A549 (cell line): ENCODE measurements at regions not wholly inside any gene's neighbourhood (a gene's known extent, or its start where the extent isn't known, plus 50 kb on each side); places are given as distances from the start of the nearest gene placed in this dataset.

Source experiments
- ATAC-seq, 2 experiments: fragments of 200-7000 bp in 1 of 2; fragments of >200 bp in 1 of 2; cut with Nextera tagmentation in 1 of 2; cut with Tn5 transposase in 1 of 2; 3 replicates each; pipeline versions ENCODE4 v1.8.0 to v1.9.1; 2018 to 2020; ENCODE audit warnings: mild to moderate bottlenecking in 1 of 2, moderate library complexity in 1 of 2
- CTCF ChIA-PET: fragments of 300-600 bp; sonication (Branson Sonifier 250); formaldehyde crosslinking; extraction: SDS; loops from one replicate; lab custom pipeline; 2021; ENCODE audit warnings: antibody characterized with exemption, inconsistent platforms; lab: Yijun Ruan, JAX
- POLR2A ChIA-PET: fragments of 350-600 bp; formaldehyde crosslinking; extraction: SDS; loops from one replicate; lab custom pipeline; 2021; ENCODE audit warnings: antibody characterized with exemption, inconsistent platforms; lab: Yijun Ruan, JAX
- DNase-seq, 2 experiments: peaks; one replicate each; pipeline versions ENCODE4 v3.0.0 to v3.0.0-alpha.2; 2011 to 2016; ENCODE audit warnings: low read depth in 1 of 2, low spot score in 1 of 2
- FAIRE-seq: peaks from 2 replicates; lab custom pipeline; 2011; peaks lifted over from hg19 to GRCh38; lab: Jason Lieb, UNC
- H3K27ac ChIP-seq, 2 experiments: fragments of >200 bp; sonication (Bioruptor Twin); formaldehyde crosslinking; 3 replicates each; pipeline ENCODE4 v1.5.1; 2016 to 2017
- H3K4me1 ChIP-seq: fragments of >200 bp; sonication (Bioruptor Twin); formaldehyde crosslinking; 3 replicates; pipeline ENCODE4 v1.6.1; 2016
- H3K4me2 ChIP-seq: fragments of >200 bp; sonication (Bioruptor Twin); formaldehyde crosslinking; 3 replicates; pipeline ENCODE4 v1.6.1; 2016
- H3K4me3 ChIP-seq: fragments of >200 bp; sonication (Bioruptor Twin); formaldehyde crosslinking; 3 replicates; pipeline ENCODE4 v1.5.1; 2016
- H3K9me3 ChIP-seq: fragments of >200 bp; sonication (Bioruptor Twin); formaldehyde crosslinking; 3 replicates; pipeline ENCODE4 v1.6.1; 2016
- BHLHE40 ChIP-seq: IDR thresholded peaks from 2 replicates; pipeline ENCODE4 v1.6.1; 2012; ENCODE audit warnings: low read depth, low read length, inconsistent platforms
- EHMT2 ChIP-seq: fragments of 200-600 bp; sonication (generic); IDR thresholded peaks from 2 replicates; pipeline ENCODE4 v1.6.1; 2016; ENCODE audit warnings: antibody characterized with exemption, low read depth, mild to moderate bottlenecking, moderate library complexity
- EP300 ChIP-seq, 2 experiments: fragments of >200 bp; sonication (Bioruptor Twin); formaldehyde crosslinking; IDR thresholded peaks; 2 replicates in 1 of 2; 3 replicates in 1 of 2; pipeline ENCODE4 v1.6.1; 2016 to 2017
- HDAC2 ChIP-seq: fragments of 200-600 bp; sonication (generic); IDR thresholded peaks from 2 replicates; pipeline ENCODE4 v1.6.1; 2016
- HES2 ChIP-seq: fragments of >200 bp; sonication (Bioruptor Twin); formaldehyde crosslinking; IDR thresholded peaks from 2 replicates; pipeline ENCODE4 v1.6.1; 2016
- HEYL ChIP-seq: fragments of 250-450 bp; sonication (Bioruptor Pico); IDR thresholded peaks from 2 replicates; pipeline ENCODE4 v1.8.0; 2021; ENCODE audit warnings: mild to moderate bottlenecking, moderate library complexity
- HOXB13 ChIP-seq: fragments of 250-450 bp; sonication (Bioruptor Pico); IDR thresholded peaks from 2 replicates; pipeline ENCODE4 v1.5.0; 2020; ENCODE audit warnings: low read depth, mild to moderate bottlenecking, moderate library complexity
- JUN ChIP-seq, 2 experiments: fragments of >200 bp; sonication (Bioruptor Twin); formaldehyde crosslinking; IDR thresholded peaks; 2 replicates in 1 of 2; 3 replicates in 1 of 2; pipeline ENCODE4 v1.6.1; 2016 to 2017
- MAZ ChIP-seq: fragments of 150-350 bp; IDR thresholded peaks from 2 replicates; pipeline ENCODE4 v1.6.1; 2014; ENCODE audit warnings: antibody characterized with exemption, low read depth, low read length, borderline replicate concordance
- MYC ChIP-seq: IDR thresholded peaks from 2 replicates; pipeline ENCODE4 v1.6.1; 2012; ENCODE audit warnings: mild to moderate bottlenecking, inconsistent platforms, low read length, improper control_type of control experiment, borderline replicate concordance
- PHF8 ChIP-seq: fragments of 200-600 bp; sonication (generic); IDR thresholded peaks from 2 replicates; pipeline ENCODE4 v1.6.1; 2016; ENCODE audit warnings: low read depth, mild to moderate bottlenecking, antibody characterized with exemption, moderate library complexity, borderline replicate concordance
- RARB ChIP-seq: fragments of 250-450 bp; sonication (Bioruptor Pico); IDR thresholded peaks from 2 replicates; pipeline ENCODE4 v1.8.0; 2021; ENCODE audit warnings: mild to moderate bottlenecking, moderate library complexity
- SMC3 ChIP-seq: fragments of >200 bp; sonication (Bioruptor Twin); formaldehyde crosslinking; IDR thresholded peaks from 3 replicates; pipeline ENCODE4 v1.6.1; 2018; ENCODE audit warnings: inconsistent platforms
- ZFP36 ChIP-seq: fragments of 450-650 bp; IDR thresholded peaks from 2 replicates; pipeline ENCODE4 v1.6.1; 2014; ENCODE audit warnings: borderline replicate concordance; ENCODE audit not compliant: partially characterized antibody
- ZNF302 ChIP-seq: fragments of 250-450 bp; sonication (Bioruptor Pico); IDR thresholded peaks from 2 replicates; pipeline ENCODE4 v1.9.0; 2021; ENCODE audit warnings: inconsistent platforms, mild to moderate bottlenecking, moderate library complexity
- WGBS: methylation state at CpG from one replicate; pipeline ENCODE4 v1.1.6; 2017; ENCODE audit errors: missing lambda C conversion rate; 5-methylcytosine and 5-hydroxymethylcytosine counted together
- TF ChIP-seq, protein P1 (sequence below): fragments of 250-450 bp; sonication (Bioruptor Pico); IDR thresholded peaks from 2 replicates; pipeline ENCODE4 v1.5.0; 2021; ENCODE audit warnings: mild to moderate bottlenecking, moderate library complexity, borderline replicate concordance
- TF ChIP-seq, protein P2 (sequence below): IDR thresholded peaks from 2 replicates; pipeline ENCODE4 v1.6.1; 2012
- TF ChIP-seq, protein P3 (sequence below): fragments of 150-350 bp; IDR thresholded peaks from 2 replicates; pipeline ENCODE4 v1.6.1; 2014; ENCODE audit warnings: low read depth, mild to moderate bottlenecking, low read length
- TF ChIP-seq, protein P4 (sequence below): fragments of >200 bp; sonication (Bioruptor Twin); formaldehyde crosslinking; IDR thresholded peaks from 3 replicates; pipeline ENCODE4 v1.5.1; 2016

DNA sequence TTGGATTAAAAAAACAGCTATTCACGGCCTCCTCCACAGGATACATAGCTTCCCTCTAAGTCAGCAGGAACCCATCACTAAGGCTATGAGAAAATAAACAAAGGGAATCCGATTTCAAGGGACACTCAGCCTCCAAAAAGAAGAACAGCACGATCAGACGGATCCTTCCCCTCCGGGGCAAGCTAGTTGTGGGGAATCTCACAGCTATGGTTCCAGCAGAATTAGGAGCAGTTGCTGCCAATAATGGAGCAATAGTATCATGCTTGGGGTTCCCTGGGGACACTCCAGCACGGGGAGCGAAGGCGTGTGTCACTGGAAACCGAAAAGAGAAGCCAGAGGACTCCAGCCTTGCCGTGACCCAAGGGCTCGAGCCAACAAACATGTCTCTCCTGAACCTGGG lies 163.1 kb downstream of the TTC32 start:
- H3K9me3 ChIP-seq, result no peaks in the 10 kb centered on the region
- POLR2A ChIA-PET, result no interaction called here
- DNase-seq (no peak), ATAC-seq (no peak), FAIRE-seq (no peak)
- H3K4me2 ChIP-seq, result no peak overlapping the region
- TF ChIP-seq HES2, result no peak
- CTCF ChIA-PET, result interaction anchor here (1.0 to 3.4 kb wide), 2 partner anchors 8 to 10 kb away, joined by 3 to 15 read pairs; no protein-coding TSS in a partner anchor
- H3K4me1 ChIP-seq, result peaks cover 4% of the 10 kb centered on the region; the same call in 1 of the 3 replicates
- H3K27ac ChIP-seq, result no peak overlapping the region
- WGBS, result 73% methylated on average over 11 of the region's 11 CpGs
- H3K4me3 ChIP-seq, result no peak overlapping the region

- H3K4me1 ChIP-seq, result peaks cover 7% of the 10 kb centered on the region; the same call in 1 of the 3 replicates
- no peak overlapping the region for H3K4me3 ChIP-seq
- 76% methylated on average over 10 of the region's 10 CpGs for WGBS
- no peak for DNase-seq
- no peaks in the 10 kb centered on the region for H3K9me3 ChIP-seq
- TF ChIP-seq MYC, result no peak
- no peak for TF ChIP-seq EP300 (IDR thresholded peaks at IDR 0.05)
- TF ChIP-seq, protein P1, sequence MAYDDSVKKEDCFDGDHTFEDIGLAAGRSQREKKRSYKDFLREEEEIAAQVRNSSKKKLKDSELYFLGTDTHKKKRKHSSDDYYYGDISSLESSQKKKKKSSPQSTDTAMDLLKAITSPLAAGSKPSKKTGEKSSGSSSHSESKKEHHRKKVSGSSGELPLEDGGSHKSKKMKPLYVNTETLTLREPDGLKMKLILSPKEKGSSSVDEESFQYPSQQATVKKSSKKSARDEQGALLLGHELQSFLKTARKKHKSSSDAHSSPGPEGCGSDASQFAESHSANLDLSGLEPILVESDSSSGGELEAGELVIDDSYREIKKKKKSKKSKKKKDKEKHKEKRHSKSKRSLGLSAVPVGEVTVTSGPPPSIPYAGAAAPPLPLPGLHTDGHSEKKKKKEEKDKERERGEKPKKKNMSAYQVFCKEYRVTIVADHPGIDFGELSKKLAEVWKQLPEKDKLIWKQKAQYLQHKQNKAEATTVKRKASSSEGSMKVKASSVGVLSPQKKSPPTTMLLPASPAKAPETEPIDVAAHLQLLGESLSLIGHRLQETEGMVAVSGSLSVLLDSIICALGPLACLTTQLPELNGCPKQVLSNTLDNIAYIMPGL (CRISPR knock-in tag), result no peak
- no peak for TF ChIP-seq RARB
- no peak for TF ChIP-seq ZFP36
- TF ChIP-seq JUN (IDR thresholded peaks at IDR 0.05), result no peak
- no peak for TF ChIP-seq HDAC2
- TF ChIP-seq PHF8, result no peak
- no peak for TF ChIP-seq HOXB13 (CRISPR knock-in tag)
- no peak for TF ChIP-seq BHLHE40
- no peak for TF ChIP-seq ZNF302 (CRISPR knock-in tag)
- TF ChIP-seq, protein P2, sequence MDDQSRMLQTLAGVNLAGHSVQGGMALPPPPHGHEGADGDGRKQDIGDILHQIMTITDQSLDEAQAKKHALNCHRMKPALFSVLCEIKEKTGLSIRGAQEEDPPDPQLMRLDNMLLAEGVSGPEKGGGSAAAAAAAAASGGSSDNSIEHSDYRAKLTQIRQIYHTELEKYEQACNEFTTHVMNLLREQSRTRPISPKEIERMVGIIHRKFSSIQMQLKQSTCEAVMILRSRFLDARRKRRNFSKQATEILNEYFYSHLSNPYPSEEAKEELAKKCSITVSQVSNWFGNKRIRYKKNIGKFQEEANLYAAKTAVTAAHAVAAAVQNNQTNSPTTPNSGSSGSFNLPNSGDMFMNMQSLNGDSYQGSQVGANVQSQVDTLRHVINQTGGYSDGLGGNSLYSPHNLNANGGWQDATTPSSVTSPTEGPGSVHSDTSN, result no peak
- TF ChIP-seq HEYL (CRISPR knock-in tag), result no peak
- TF ChIP-seq, protein P3, sequence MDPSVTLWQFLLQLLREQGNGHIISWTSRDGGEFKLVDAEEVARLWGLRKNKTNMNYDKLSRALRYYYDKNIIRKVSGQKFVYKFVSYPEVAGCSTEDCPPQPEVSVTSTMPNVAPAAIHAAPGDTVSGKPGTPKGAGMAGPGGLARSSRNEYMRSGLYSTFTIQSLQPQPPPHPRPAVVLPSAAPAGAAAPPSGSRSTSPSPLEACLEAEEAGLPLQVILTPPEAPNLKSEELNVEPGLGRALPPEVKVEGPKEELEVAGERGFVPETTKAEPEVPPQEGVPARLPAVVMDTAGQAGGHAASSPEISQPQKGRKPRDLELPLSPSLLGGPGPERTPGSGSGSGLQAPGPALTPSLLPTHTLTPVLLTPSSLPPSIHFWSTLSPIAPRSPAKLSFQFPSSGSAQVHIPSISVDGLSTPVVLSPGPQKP, result no peak
- TF ChIP-seq, protein P4, sequence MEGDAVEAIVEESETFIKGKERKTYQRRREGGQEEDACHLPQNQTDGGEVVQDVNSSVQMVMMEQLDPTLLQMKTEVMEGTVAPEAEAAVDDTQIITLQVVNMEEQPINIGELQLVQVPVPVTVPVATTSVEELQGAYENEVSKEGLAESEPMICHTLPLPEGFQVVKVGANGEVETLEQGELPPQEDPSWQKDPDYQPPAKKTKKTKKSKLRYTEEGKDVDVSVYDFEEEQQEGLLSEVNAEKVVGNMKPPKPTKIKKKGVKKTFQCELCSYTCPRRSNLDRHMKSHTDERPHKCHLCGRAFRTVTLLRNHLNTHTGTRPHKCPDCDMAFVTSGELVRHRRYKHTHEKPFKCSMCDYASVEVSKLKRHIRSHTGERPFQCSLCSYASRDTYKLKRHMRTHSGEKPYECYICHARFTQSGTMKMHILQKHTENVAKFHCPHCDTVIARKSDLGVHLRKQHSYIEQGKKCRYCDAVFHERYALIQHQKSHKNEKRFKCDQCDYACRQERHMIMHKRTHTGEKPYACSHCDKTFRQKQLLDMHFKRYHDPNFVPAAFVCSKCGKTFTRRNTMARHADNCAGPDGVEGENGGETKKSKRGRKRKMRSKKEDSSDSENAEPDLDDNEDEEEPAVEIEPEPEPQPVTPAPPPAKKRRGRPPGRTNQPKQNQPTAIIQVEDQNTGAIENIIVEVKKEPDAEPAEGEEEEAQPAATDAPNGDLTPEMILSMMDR, result no peak
- TF ChIP-seq HES2, result no peak
- TF ChIP-seq EHMT2, result no peak
- no peak for TF ChIP-seq SMC3
- no peak for TF ChIP-seq MAZ
- FAIRE-seq, result no peak
- no peak overlapping the region for H3K27ac ChIP-seq
- no peak overlapping the region for H3K4me2 ChIP-seq
- POLR2A ChIA-PET, result no interaction called here
- no peak for ATAC-seq
- CTCF ChIA-PET, result interaction anchor here (1.4 to 3.4 kb wide), 2 partner anchors 10 to 12 kb away, joined by 4 to 15 read pairs; no protein-coding TSS in a partner anchor
Observed at GRCh38 chr2:19736191-19736831, 165.5 kb downstream of the TTC32 start.
